BJ (cell line): ENCODE measurements at regions not wholly inside any gene's neighbourhood (a gene's known extent, or its start where the extent isn't known, plus 50 kb on each side); places are given as distances from the start of the nearest gene placed in this dataset.

Experiments
- CTCF ChIA-PET: fragments of 350-600 bp; formaldehyde crosslinking; extraction: SDS; loops from one replicate; lab custom pipeline; 2021; ENCODE audit warnings: antibody characterized with exemption, inconsistent platforms; lab: Yijun Ruan, JAX
- POLR2A ChIA-PET: fragments of 300-600 bp; sonication (Branson Sonifier 250); formaldehyde crosslinking; extraction: SDS; loops from one replicate; lab custom pipeline; 2021; ENCODE audit warnings: antibody characterized with exemption; lab: Charles Lee
- DNase-seq: peaks from one replicate; pipeline ENCODE4 v3.0.0-alpha.2; 2011; ENCODE audit warnings: low read depth
- H3K27me3 ChIP-seq: 2 replicates; pipeline ENCODE4 v1.6.0; 2011; ENCODE audit warnings: low read length; ENCODE audit not compliant: control insufficient read depth, insufficient read depth
- H3K36me3 ChIP-seq: 2 replicates; pipeline ENCODE4 v1.5.1; 2011; ENCODE audit warnings: low read length; ENCODE audit not compliant: control insufficient read depth, insufficient read depth
- H3K4me3 ChIP-seq: 2 replicates; pipeline ENCODE4 v1.5.1; 2011; ENCODE audit warnings: low read depth, mild to moderate bottlenecking, control low read depth, low read length
- CTCF ChIP-seq: IDR thresholded peaks from 2 replicates; pipeline ENCODE4 v1.5.1; 2011; ENCODE audit warnings: low read depth, mild to moderate bottlenecking, control low read depth, inconsistent platforms, low read length, moderate library complexity; ENCODE audit not compliant: insufficient read depth

GRCh38 chr2:43168016-43168369, 58.4 kb downstream of the ZFP36L2 start:
- CTCF ChIA-PET, result interaction anchor here (0.7 to 1.1 kb wide), 2 partner anchors 10 to 59 kb away, joined by 3 read pairs; no protein-coding TSS in a partner anchor
- no peak for DNase-seq
- H3K36me3 ChIP-seq, result no peaks in the 10 kb centered on the region
- no peak overlapping the region for H3K4me3 ChIP-seq
- POLR2A ChIA-PET, result no interaction called here
- no peaks in the 10 kb centered on the region; the same call in 1 of the 2 replicates for H3K27me3 ChIP-seq
- no peak for TF ChIP-seq CTCF

- no peak for DNase-seq
- Histone ChIP-seq H3K4me3 (no peak overlapping the region), H3K36me3 (no peaks in the 10 kb centered on the region), H3K27me3 (no peaks in the 10 kb centered on the region; the same call in 1 of the 2 replicates)
- ChIA-PET CTCF (interaction anchor here (1.4 kb wide), 1 partner anchor 190 kb away, joined by 4 read pairs; no protein-coding TSS in a partner anchor), POLR2A (no interaction called here)
- no peak for TF ChIP-seq CTCF
Measured at GRCh38 chr2:43165378-43166069, 60.9 kb downstream of the ZFP36L2 start.

- Histone ChIP-seq H3K27me3 (no peaks in the 10 kb centered on the region), H3K4me3 (no peak overlapping the region), H3K36me3 (no peaks in the 10 kb centered on the region)
- POLR2A ChIA-PET, result no interaction called here
- no peak for TF ChIP-seq CTCF
- CTCF ChIA-PET, result interaction anchor here (0.6 to 1.4 kb wide), 2 partner anchors 8 to 189 kb away, joined by 3 to 4 read pairs; no protein-coding TSS in a partner anchor
- no peak for DNase-seq
Measured at GRCh38 chr2:43164686-43165085, 61.7 kb downstream of the ZFP36L2 start.

- H3K4me3 ChIP-seq, result no peak overlapping the region
- H3K36me3 ChIP-seq, result no peaks in the 10 kb centered on the region
- H3K27me3 ChIP-seq, result no peaks in the 10 kb centered on the region
- ChIA-PET POLR2A (no interaction called here), CTCF (no interaction called here)
- TF ChIP-seq CTCF, result no peak
- no peak for DNase-seq
Measured at GRCh38 chr2:43163584-43164270, 62.7 kb downstream of the ZFP36L2 start.

GRCh38 chr2:43162511-43162776, 64.0 kb downstream of the ZFP36L2 start:
- CTCF ChIA-PET, result no interaction called here
- TF ChIP-seq CTCF, result no peak

More at GRCh38 chr2:43162511-43162776, 64.0 kb downstream of the ZFP36L2 start:
- no peak for DNase-seq
- POLR2A ChIA-PET, result no interaction called here
- H3K27me3 ChIP-seq, result no peaks in the 10 kb centered on the region
- no peaks in the 10 kb centered on the region for H3K36me3 ChIP-seq
- no peak overlapping the region for H3K4me3 ChIP-seq
